HCEC 1CT (cell line): ENCODE measurements at regions not wholly inside any gene's neighbourhood (a gene's known extent, or its start where the extent isn't known, plus 50 kb on each side); places are given as distances from the start of the nearest gene placed in this dataset.

ENCODE experiments used
- DNase-seq: peaks from one replicate; pipeline ENCODE4 v3.0.0-alpha.2; 2017

DNA sequence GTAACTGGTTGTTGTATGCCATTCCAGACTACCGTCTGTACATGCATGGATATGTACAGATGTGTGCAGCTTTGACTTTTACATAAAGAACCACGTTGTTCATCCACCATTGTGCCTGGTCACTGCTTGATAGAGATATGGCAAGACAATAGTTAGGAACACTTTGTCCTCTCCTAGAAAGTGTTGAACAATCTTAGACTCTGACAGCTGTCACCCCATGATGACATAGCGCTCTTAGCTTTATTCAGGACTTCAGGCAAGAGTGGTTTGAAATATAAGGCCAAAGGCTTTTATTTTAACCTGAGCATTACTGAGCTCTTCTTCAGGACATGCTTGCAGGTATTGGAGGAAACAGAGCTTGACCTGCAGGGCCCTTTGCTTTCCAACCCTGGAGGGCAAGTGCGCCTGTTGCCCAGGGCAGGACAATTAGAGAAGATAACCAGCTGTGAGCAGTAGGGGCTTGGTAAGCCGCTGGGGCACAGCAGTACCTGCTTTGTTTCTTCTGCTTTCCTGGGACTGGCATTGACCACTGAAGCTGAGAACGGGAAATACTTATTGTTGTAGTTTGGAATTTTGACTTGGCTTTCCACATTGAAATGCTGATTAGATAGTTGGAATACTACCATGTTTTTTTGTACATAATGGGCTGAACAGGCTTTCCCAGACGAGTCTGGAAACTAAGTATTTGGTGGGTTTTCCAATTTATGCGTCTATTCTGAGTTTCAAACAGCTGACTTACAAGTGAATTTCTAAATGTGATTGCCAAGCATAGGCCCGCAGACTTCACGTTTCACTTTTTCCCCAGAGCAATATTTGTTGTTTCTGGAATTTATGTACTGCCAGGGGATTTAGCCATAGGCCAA lies 51.1 kb downstream of the GARRE1 start:
- DNase-seq, result no peak

DNA sequence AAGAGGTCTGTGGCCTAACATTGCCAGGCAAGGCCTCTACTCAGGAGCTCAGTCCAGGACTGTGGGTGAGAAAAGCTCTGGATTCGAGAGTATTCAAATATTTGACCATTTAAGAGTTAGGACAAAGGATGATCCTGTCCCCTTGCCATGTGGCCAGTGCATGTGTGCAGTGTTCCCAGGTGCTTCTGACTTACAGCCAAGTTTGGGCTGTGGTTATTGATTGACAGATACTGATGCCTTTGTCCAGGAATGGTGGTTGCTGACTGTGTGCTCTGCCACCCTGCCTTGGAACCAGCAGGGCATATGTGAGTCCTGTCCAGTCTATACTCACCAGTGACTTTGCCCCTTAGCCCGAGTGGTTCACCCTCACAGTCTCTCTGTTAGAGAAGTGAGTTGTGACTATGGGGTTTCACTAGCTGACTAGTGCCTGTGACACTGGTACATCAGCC lies 51.9 kb downstream of the GARRE1 start:
- no peak for DNase-seq

DNA sequence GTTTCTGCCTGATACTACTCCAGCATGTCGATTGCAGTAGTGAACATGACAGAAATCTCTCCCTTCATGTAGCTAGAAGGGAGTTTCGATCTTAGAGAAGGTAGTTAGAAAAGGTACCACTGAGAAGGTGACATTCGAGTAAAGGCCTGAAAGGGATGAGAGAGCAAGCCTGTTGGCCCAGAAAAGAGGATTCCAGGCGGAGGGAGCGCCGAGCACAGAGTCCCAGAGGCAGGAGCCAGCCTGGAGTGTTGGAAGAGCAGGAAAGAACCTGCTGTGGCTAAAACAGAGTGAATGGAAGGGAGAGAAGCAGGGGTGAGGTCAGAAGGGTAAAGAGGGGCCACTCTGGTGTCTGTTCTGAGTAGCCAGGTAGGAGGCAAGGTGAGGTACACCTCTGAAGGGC lies 52.5 kb downstream of the GARRE1 start:
- DNase-seq, result no peak

DNA sequence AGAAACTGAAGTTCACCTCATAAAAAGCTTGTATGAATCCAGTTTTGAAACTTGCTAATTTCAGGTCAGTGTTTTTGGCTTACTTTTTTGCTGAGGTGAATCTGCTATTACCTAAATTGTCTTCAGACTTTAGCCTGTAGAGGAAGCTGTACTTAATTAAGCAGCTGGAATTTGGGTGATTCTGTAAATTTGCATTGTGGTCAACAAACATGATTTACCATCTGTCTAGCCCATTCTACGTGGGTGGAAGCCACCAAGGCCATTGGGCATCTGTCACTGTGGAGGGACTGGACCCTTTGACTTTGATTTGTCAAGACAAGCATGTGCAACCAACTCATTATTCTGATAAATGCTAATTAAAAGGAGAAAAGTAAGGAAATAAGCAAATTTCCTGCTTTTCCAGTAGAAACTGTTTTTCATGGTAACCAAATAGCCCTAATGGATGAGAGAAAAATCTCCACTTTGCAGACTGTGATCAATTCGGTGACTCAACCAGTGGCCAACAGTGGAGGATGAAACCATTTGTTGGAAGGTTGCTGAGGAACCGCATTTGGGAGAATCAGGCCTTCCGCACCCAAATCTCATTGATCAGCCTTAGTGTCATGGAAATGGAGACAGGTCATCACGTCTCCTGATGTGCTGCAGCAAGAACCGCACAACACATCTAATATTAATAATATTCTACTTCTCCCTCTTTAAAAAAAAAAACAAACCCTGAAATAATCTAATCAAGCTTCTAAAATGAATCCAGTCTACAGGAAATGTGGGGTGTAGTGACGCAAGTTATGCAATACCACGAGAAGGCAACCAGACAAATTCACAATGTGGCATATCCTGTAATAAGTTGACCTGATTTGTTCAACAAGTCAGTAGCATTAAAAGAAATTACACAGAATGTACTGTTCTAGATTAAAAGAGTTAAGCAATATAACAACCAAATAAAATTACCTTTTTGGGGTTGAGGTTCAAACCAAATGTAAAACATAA lies 54.3 kb downstream of the GARRE1 start:
- no peak for DNase-seq

DNA sequence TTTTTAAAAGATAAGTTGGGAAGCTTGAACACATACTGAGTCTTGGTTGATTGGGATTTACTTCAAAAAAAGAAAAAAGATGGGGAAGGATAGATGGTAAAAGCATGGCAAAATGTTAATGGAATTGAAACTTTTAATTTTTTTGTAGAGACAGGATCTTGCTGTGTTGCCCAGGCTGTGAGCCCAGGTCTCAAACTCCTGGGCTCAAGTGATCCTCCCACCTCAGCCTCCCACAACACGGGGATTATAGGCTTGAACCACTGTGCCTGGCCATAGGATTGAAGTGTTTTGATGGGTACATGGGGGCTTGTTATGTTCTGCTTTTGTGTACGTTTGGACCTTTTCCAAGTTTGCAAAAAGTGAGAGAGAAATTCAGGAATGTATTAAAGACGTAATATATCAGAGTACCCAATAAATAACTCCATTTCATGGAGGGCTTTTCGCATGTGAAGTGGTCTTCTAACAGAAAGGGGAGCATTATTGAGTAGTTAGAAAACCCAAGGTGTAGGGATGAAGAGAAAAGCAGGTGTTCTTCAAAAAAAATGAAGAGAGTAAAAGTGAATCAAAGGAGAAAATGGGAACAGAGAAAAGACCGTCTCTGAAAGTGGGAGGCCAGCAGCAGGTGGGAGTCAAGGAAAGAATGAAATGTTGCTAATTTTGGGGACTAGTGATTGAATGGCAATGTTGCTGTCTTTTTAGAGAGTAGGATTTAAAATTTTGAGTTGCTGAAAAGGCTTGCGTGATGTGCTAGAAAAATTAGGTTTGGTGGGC lies 55.2 kb downstream of the GARRE1 start:
- DNase-seq, result no peak

DNA sequence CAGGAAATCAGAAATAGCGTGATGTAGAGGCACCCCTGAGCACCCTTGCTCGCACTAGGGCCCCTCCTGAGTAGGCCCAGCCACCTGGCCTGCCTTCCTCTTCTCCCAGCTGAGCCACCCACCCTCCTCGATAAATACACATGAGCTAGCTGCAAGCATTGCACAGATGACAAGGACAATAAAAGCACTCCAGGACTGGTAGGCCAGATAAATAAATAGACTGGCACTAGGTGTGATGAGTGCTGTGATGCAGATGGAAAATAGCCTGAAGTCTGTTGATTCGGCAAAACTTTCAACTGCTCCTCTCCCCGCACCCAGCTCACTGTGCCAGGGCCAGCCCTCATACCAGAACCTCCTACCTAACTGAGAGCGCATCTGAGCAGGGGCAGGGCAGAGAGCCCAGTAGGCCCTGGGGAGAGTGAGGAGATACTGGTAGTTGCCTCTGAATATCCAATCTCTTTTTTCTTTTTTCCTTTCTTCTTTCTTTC lies 54.5 kb upstream of the GPI start:
- no peak for DNase-seq

DNA sequence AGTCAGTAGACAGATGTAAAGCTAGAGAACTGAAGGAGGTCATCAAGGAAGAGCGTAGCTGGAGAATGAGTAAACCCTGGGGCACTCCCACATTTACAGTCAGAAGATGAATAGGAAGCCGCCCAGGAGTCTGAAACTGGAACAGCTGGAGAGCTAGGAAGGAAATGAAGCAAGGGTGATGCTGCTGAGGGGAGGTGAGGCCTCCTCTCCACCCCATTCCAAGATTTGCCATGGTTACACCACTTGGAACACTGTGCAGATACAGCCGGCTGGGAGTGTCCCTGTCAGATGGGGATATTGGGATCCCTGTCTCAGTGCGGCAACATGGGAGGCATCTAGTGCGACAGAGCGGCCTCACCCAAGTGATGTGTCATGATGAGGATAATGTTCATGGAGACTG lies 51.8 kb upstream of the GPI start:
- DNase-seq, result peak; percentile 94

DNA sequence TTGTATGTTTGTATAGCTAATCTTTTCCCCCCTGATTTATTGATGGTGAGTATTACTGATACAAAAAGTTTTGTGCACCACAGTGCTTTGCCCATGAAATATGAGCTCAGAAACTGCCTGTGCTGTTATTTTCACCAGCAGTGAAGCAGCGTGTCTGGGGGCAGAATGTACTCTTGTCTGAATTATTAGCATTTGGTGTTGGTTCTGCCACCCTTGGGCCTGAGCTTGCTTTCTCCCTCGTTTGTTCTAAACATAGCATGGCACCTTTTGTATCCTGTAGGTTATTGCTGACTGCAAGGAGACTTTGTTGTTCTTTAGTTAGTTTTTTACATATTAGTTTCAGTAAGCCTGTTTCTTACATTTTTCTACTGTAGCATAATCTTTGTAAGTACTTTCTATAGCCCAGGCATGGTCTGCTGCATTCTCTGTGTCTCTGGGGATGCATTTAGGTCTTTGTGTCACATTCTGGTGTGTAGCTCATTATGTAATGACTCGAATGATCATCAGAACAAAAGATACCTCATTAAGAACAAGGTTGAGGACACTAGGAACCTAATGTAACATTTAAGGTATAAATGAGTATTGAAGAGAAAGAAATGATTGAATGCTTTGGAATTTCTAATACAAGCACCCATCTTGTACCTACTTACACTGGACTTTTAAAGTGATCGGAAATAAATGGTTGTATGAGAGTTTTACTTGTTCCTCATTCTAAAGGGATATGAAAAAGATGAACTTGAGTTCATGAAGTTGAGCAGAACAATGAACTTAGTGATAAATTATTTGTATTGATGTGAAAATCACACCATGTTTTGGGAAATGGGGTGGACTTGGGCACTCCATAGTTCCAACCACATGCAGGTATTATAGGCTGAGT lies 50.3 kb upstream of the GPI start:
- DNase-seq, result no peak
